GM12865 (cell line): ENCODE measurements at regions not wholly inside any gene's neighbourhood (a gene's known extent, or its start where the extent isn't known, plus 50 kb on each side); places are given as distances from the start of the nearest gene placed in this dataset.

Experiments used
- DNase-seq: peaks from one replicate; pipeline ENCODE4 v3.0.0; 2010; ENCODE audit warnings: low read depth
- H3K4me3 ChIP-seq: 2 replicates; pipeline ENCODE4 v1.5.1; 2011; ENCODE audit warnings: mild to moderate bottlenecking, low read depth, low read length, control low read depth
- CTCF ChIP-seq: IDR thresholded peaks from 2 replicates; pipeline ENCODE4 v1.5.1; 2011; ENCODE audit warnings: low read length, control low read depth, low read depth, inconsistent platforms; ENCODE audit not compliant: insufficient read depth; ENCODE audit errors: missing control alignments

DNA sequence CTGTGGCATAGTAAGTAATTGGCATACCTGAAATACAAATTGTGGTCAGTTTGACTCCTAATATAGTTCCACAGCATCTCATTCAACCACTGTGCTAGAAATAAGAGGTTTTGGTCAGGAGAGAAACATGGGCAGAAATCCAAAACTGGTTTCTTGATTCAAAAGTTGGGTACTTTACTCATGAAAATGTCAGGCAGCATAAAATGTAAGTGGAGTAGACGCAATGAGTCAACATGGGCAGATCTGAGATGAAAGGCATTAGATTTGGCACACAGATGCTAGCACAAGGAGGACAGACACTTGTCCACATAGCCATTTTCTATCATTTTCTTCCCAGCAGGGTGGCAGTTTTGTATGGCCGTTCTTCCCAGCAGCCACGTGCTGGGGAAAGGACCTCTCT lies 255.8 kb upstream of the CDIN1 start:
- no peak for TF ChIP-seq CTCF
- no peak overlapping the region for H3K4me3 ChIP-seq
- DNase-seq = no peak

GRCh38 chr15:36325206-36325605 lies 254.2 kb upstream of the CDIN1 start:
- no peak for DNase-seq
- H3K4me3 ChIP-seq = no peak overlapping the region
- no peak for TF ChIP-seq CTCF

- DNase-seq = no peak
- H3K4me3 ChIP-seq = no peak overlapping the region
- TF ChIP-seq CTCF = no peak
These were observed 249.8 kb upstream of the CDIN1 start for GRCh38 chr15:36329592-36329991.

DNA sequence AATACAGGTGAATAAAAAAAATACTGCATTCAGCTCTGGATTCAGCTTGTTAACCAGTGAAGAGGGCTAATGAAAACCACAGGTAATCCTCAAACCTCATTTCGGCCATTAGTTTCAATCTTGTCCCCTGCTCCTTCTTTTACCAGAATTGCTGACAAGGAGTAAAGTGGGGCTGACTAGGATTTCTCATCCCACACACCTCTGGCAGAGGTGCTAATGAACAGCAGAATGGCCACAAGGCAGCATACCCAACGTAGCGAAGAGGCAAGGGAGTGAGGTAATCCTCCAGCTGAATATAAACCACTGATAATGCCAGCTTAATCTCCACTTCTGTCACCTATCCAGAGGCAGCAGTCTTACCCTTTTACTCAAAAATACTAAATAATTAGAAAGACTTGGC lies 248.8 kb upstream of the CDIN1 start:
- no peak overlapping the region for H3K4me3 ChIP-seq
- no peak for DNase-seq
- TF ChIP-seq CTCF = no peak

- no peak for TF ChIP-seq CTCF
- no peak for DNase-seq
- H3K4me3 ChIP-seq = no peak overlapping the region
These were observed 247.7 kb upstream of the CDIN1 start for GRCh38 chr15:36331531-36332275.

DNA sequence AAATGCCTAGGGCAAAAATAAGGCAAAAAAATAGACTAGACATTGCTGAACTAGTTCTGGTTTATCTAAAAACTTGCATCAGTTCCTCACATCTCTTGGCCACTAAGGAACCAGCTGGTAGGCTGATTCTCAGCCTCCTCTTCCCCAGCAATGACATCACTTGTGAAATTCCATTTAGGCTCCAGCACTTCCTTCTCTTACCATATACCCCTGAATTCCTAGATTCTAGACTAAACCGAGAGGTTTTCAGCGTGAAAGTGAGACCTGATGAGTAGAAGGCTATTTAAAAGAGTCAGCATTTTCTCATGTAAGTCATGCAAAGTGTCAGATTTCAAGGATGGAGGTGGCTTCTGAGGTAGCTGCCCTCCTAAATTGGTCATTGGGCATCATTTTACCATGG lies 247.1 kb upstream of the CDIN1 start:
- no peak for DNase-seq
- no peak overlapping the region for H3K4me3 ChIP-seq
- TF ChIP-seq CTCF = no peak

DNA sequence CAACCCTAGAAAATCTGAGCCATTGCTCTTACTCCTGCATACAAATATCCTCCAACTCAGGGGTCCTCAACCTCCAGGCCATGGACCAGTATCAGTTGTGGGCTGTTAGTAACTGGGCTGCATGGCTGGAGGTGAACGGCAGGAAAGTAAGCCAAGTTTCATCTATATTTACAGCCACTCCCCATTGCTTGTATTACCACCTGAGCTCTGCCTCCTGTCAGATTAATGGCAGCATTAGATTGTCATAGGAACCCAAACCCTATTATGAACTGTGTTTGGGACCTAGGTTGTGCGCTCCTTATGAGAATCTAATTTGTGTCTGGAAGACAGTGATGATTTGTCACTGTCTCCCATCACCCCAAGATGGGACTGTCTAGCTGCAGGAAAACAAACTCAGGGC lies 246.5 kb upstream of the CDIN1 start:
- no peak for DNase-seq
- TF ChIP-seq CTCF = no peak
- no peak overlapping the region for H3K4me3 ChIP-seq
